ENCODE measurements at regions not wholly inside any gene's neighbourhood (a gene's known extent, or its start where the extent isn't known, plus 50 kb on each side); places are given as distances from the start of the nearest gene placed in this dataset.

DNA sequence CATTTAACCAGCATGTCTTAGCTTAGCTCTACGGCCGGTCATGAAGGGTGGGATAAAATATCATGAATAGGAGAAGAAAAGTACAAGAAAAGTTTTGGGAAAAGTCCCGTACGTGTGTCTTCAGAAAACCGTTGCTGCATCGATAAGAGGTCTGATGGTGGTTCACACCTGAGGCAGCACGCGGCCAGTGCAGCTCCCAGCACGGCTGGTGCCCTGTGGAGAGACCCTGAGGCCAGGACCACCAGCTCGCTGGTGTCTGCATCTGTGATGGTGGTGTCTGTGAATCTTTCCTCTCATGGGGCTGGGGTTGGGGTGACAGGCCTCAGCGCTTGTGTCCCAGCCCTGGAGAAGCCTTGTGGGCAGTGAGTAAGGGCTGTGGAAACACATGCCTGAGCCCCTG is 148.9 kb upstream of the IRX4 start:
- no peaks in the 10 kb centered on the region for H3K27me3 ChIP-seq (ENCODE audit: control insufficient read depth in 2 of 2, insufficient read depth in 2 of 2, low read length in 2 of 2)
- H2AFZ ChIP-seq (ENCODE audit: low read depth, low read length), result no peak overlapping the region
- H3K9ac ChIP-seq (replicated peaks; ENCODE audit: extremely low read depth, insufficient read depth, low read length), result no peak overlapping the region
- H3K4me3 ChIP-seq (replicated peaks in 1 of 3; ENCODE audit: insufficient read depth in 1 of 3, low read depth in 1 of 3, low read length in 3 of 3), result no peak overlapping the region
- no peaks in the 10 kb centered on the region for H3K4me1 ChIP-seq (ENCODE audit: control insufficient read depth, extremely low read depth, insufficient read depth, low read length)
- BruUV-seq (replicated peaks), result no TSS peak
- no peaks in the 10 kb centered on the region for H3K9me3 ChIP-seq (replicated peaks; ENCODE audit: control insufficient read depth, insufficient read depth, low read length)
- ChIA-PET POLR2A (no interaction called here), CTCF (no interaction called here)
- FAIRE-seq, result no peak
- intact Hi-C loops (cut with micrococcal nuclease) (no loop called here), dilution Hi-C loops (cut with MboI; ENCODE audit: extremely low pct_ligation_motif_present, low sequenced_read_pairs) (no loop called here)
- H3K79me2 ChIP-seq (ENCODE audit: control insufficient read depth, insufficient read depth, low read length), result no peaks in the 10 kb centered on the region
- H3K27ac ChIP-seq (ENCODE audit: insufficient read depth, low read depth, low read length), result no peak overlapping the region
- no peaks in the 10 kb centered on the region for H3K9me1 ChIP-seq (replicated peaks; ENCODE audit: control insufficient read depth, extremely low read depth, insufficient read depth, low read length)
- DNase-seq (ENCODE audit: low read depth, low spot score), result no peak
- no peaks in the 10 kb centered on the region for H3K36me3 ChIP-seq (ENCODE audit: control insufficient read depth in 2 of 2, extremely low read depth in 1 of 2, insufficient read depth in 2 of 2, low read length in 2 of 2)
- H3K4me2 ChIP-seq (ENCODE audit: insufficient read depth, low read length), result no peak overlapping the region
- TF ChIP-seq JUN (IDR thresholded peaks at IDR 0.05; ENCODE audit: borderline replicate concordance, insufficient read depth, insufficient read length, low read depth) (no peak), POLR2A (IDR thresholded peaks at IDR 0.05; ENCODE audit: low read depth, low read length) (no peak), EZH2 (IDR thresholded peaks at IDR 0.05; ENCODE audit: borderline replicate concordance, low read depth, low read length, severe bottlenecking) (no peak), POLR2AphosphoS5 (IDR thresholded peaks at IDR 0.05; ENCODE audit: insufficient read depth, low read depth, low read length) (no peak), GATA2 (IDR thresholded peaks at IDR 0.05; ENCODE audit: insufficient read depth, insufficient read length, low read depth, low read length) (no peak), FOS (IDR thresholded peaks at IDR 0.05; ENCODE audit: borderline replicate concordance, insufficient read depth, low read length) (no peak), MYC (IDR thresholded peaks at IDR 0.05; ENCODE audit: low read depth, low read length) (no peak)
- TF ChIP-seq, protein P1, sequence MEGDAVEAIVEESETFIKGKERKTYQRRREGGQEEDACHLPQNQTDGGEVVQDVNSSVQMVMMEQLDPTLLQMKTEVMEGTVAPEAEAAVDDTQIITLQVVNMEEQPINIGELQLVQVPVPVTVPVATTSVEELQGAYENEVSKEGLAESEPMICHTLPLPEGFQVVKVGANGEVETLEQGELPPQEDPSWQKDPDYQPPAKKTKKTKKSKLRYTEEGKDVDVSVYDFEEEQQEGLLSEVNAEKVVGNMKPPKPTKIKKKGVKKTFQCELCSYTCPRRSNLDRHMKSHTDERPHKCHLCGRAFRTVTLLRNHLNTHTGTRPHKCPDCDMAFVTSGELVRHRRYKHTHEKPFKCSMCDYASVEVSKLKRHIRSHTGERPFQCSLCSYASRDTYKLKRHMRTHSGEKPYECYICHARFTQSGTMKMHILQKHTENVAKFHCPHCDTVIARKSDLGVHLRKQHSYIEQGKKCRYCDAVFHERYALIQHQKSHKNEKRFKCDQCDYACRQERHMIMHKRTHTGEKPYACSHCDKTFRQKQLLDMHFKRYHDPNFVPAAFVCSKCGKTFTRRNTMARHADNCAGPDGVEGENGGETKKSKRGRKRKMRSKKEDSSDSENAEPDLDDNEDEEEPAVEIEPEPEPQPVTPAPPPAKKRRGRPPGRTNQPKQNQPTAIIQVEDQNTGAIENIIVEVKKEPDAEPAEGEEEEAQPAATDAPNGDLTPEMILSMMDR (IDR thresholded peaks at IDR 0.05; ENCODE audit: extremely low read depth in 1 of 2, insufficient read depth in 1 of 2, low read depth in 1 of 2, low read length in 2 of 2), result no peak
- TF ChIP-seq, protein P2, sequence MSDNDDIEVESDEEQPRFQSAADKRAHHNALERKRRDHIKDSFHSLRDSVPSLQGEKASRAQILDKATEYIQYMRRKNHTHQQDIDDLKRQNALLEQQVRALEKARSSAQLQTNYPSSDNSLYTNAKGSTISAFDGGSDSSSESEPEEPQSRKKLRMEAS (IDR thresholded peaks at IDR 0.05; ENCODE audit: insufficient read depth, insufficient read length), result no peak
- no peaks in the 10 kb centered on the region for H4K20me1 ChIP-seq (replicated peaks; ENCODE audit: control insufficient read depth, extremely low read depth, insufficient read depth, low read length)

Measured in endothelial cell of umbilical vein (primary cell).